Thoracic aorta (tissue), 2 donors: ENCODE measurements at regions not wholly inside any gene's neighbourhood (a gene's known extent, or its start where the extent isn't known, plus 50 kb on each side); places are given as distances from the start of the nearest gene placed in this dataset.

Experiments
- ATAC-seq: fragments of 150-250 bp; one replicate; pipeline ENCODE4 v1.8.0; 2017; ENCODE audit warnings: low read depth; ENCODE audit not compliant: insufficient number of reproducible peaks, low FRiP score
- DNase-seq: peaks from one replicate; pipeline ENCODE4 v3.0.0-alpha.2; 2020; ENCODE audit warnings: low spot score
- H3K27ac ChIP-seq, 2 donors: fragments of 200-600 bp; sonication (generic); 1 replicate in 1 of 2; 2 replicates in 1 of 2; pipeline ENCODE4 v1.5.1; 2016; ENCODE audit warnings: mild to moderate bottlenecking in 2 of 2, moderate library complexity in 2 of 2
- H3K27me3 ChIP-seq: fragments of 200-600 bp; sonication (generic); replicated peaks from 2 replicates; pipeline ENCODE4 v1.6.0; 2016; ENCODE audit warnings: mild to moderate bottlenecking; ENCODE audit not compliant: insufficient read depth
- H3K36me3 ChIP-seq: fragments of 200-600 bp; sonication (generic); one replicate; pipeline ENCODE4 v1.5.1; 2016
- H3K4me1 ChIP-seq, 2 donors: fragments of 200-600 bp; sonication (generic); 1 replicate in 1 of 2; 2 replicates in 1 of 2; pipeline versions ENCODE4 v1.5.1 to v1.6.0; 2016; ENCODE audit warnings: low read depth in 2 of 2, mild to moderate bottlenecking in 1 of 2; ENCODE audit not compliant: control insufficient read depth in 1 of 2
- H3K4me3 ChIP-seq: fragments of 200-600 bp; sonication (generic); 2 replicates; pipeline ENCODE4 v1.5.1; 2016; ENCODE audit warnings: mild to moderate bottlenecking
- H3K9me3 ChIP-seq: fragments of 200-600 bp; sonication (generic); 2 replicates; pipeline ENCODE4 v1.5.1; 2016
- CTCF ChIP-seq: fragments of 200-600 bp; sonication (generic); IDR thresholded peaks from one replicate; pipeline ENCODE4 v1.5.1; 2019; ENCODE audit warnings: antibody characterized with exemption

GRCh38 chr6:164034602-164035140 is 620.2 kb downstream of the QKI start:
- Histone ChIP-seq H3K36me3 (no peaks in the 10 kb centered on the region), H3K27me3 (no peaks in the 10 kb centered on the region), H3K27ac (no peak overlapping the region), H3K4me1 (no peaks in the 10 kb centered on the region), H3K9me3 (no peaks in the 10 kb centered on the region), H3K4me3 (no peak overlapping the region)
- no peak for TF ChIP-seq CTCF
- ATAC-seq (no peak), DNase-seq (no peak)

- Histone ChIP-seq H3K9me3 (no peaks in the 10 kb centered on the region), H3K27me3 (no peaks in the 10 kb centered on the region), H3K4me1 (no peaks in the 10 kb centered on the region), H3K27ac (no peak overlapping the region), H3K36me3 (no peaks in the 10 kb centered on the region), H3K4me3 (no peak overlapping the region)
- no peak for TF ChIP-seq CTCF
- no peak for ATAC-seq
- DNase-seq, result no peak
Observed at GRCh38 chr6:164025180-164025579, 610.7 kb downstream of the QKI start.

- Histone ChIP-seq H3K27me3 (no peaks in the 10 kb centered on the region), H3K9me3 (no peaks in the 10 kb centered on the region), H3K4me3 (no peak overlapping the region), H3K27ac (no peak overlapping the region), H3K4me1 (no peaks in the 10 kb centered on the region), H3K36me3 (no peaks in the 10 kb centered on the region)
- no peak for DNase-seq
- no peak for TF ChIP-seq CTCF
- ATAC-seq, result no peak
Observed at GRCh38 chr6:164023535-164023934, 609.0 kb downstream of the QKI start.

GRCh38 chr6:164022632-164023031 is 608.1 kb downstream of the QKI start:
- H3K36me3 ChIP-seq, result no peaks in the 10 kb centered on the region
- no peak for ATAC-seq
- TF ChIP-seq CTCF, result no peak
- no peak for DNase-seq
- H3K9me3 ChIP-seq, result no peaks in the 10 kb centered on the region
- H3K4me3 ChIP-seq, result no peak overlapping the region
- H3K4me1 ChIP-seq, result no peaks in the 10 kb centered on the region
- H3K27ac ChIP-seq, result no peak overlapping the region
- no peaks in the 10 kb centered on the region for H3K27me3 ChIP-seq

GRCh38 chr6:164021589-164022250 is 607.2 kb downstream of the QKI start:
- Histone ChIP-seq H3K27me3 (no peaks in the 10 kb centered on the region), H3K4me3 (no peak overlapping the region), H3K4me1 (no peaks in the 10 kb centered on the region), H3K36me3 (no peaks in the 10 kb centered on the region), H3K27ac (no peak overlapping the region), H3K9me3 (no peaks in the 10 kb centered on the region)
- no peak for DNase-seq
- ATAC-seq, result no peak
- TF ChIP-seq CTCF, result no peak
